SH-SY5Y (cell line): ENCODE measurements at regions not wholly inside any gene's neighbourhood (a gene's known extent, or its start where the extent isn't known, plus 50 kb on each side); places are given as distances from the start of the nearest gene placed in this dataset.

ENCODE experiments used
- GATA2 ChIP-seq: IDR thresholded peaks from 2 replicates; pipeline ENCODE4 v1.6.1; 2011; ENCODE audit warnings: mild to moderate bottlenecking, low read depth, low read length
- GATA3 ChIP-seq: IDR thresholded peaks from 2 replicates; pipeline ENCODE4 v1.6.1; 2011; ENCODE audit warnings: low read depth, mild to moderate bottlenecking, low read length, moderate library complexity

DNA sequence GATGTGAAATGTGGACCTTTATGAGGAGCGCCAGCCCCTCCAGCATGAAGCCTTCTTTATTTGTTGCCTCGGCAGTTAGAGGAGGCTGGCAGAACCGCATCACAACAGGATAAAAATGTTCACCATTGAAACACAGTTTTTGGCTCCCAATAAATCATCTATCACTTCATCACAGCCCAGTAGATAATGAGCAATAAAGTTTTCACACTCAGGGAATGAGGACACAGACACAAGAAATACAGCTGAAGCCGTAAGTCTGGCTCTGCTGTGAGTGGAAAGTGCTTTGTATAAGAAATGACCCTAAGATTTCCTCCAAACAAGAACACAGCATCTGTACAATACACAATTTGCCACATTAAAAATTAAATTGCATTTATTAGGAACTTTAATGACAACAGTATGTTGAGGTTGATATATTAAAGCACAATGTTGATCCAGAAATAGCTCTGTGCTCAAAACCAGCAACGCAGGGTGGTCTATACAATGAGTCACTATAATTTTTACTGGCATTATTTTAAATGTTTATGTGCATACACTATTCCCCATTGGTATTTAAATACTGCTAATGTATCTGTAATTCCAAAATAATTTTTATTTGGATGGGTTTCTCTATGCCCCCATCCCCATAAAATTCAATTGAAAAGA, 301.8 kb upstream of the MGMT start:
- no peak for TF ChIP-seq GATA2
- TF ChIP-seq GATA3, result no peak
